ENCODE measurements at regions not wholly inside any gene's neighbourhood (a gene's known extent, or its start where the extent isn't known, plus 50 kb on each side); places are given as distances from the start of the nearest gene placed in this dataset.

- H3K27ac ChIP-seq: no peak overlapping the region
- H3K27me3 ChIP-seq (replicated peaks; ENCODE audit: insufficient read depth): peaks cover 12% of the 10 kb centered on the region
- DNase-seq (ENCODE audit: low spot score): no peak
- H3K9me3 ChIP-seq: no peaks in the 10 kb centered on the region
- no peaks in the 10 kb centered on the region for H3K36me3 ChIP-seq
- intact Hi-C loops (cut with DNase I): no loop called here
- H3K4me3 ChIP-seq: no peak overlapping the region
- no peaks in the 10 kb centered on the region for H3K4me1 ChIP-seq (replicated peaks)
- TF ChIP-seq POLR2AphosphoS5 (IDR thresholded peaks at IDR 0.05) (no peak), CTCF (IDR thresholded peaks at IDR 0.05) (no peak), POLR2A (IDR thresholded peaks at IDR 0.05) (no peak)
- WGBS: 76% methylated on average over 8 of the region's 8 CpGs
Observed at GRCh38 chr16:86044881-86045590, 146.1 kb downstream of the IRF8 start.

- intact Hi-C loops (cut with DNase I): no loop called here
- H3K9me3 ChIP-seq: no peaks in the 10 kb centered on the region
- peaks cover 12% of the 10 kb centered on the region for H3K27me3 ChIP-seq (replicated peaks; ENCODE audit: insufficient read depth)
- TF ChIP-seq POLR2A (IDR thresholded peaks at IDR 0.05): no peak
- no peak for TF ChIP-seq CTCF (IDR thresholded peaks at IDR 0.05)
- TF ChIP-seq POLR2AphosphoS5 (IDR thresholded peaks at IDR 0.05): no peak
- DNase-seq (ENCODE audit: low spot score): no peak
- H3K4me3 ChIP-seq: no peak overlapping the region
- no peaks in the 10 kb centered on the region for H3K4me1 ChIP-seq (replicated peaks)
- H3K27ac ChIP-seq: no peak overlapping the region
- WGBS: 93% methylated on average over 8 of the region's 8 CpGs
- H3K36me3 ChIP-seq: no peaks in the 10 kb centered on the region
Observed at GRCh38 chr16:86045591-86045971, 146.6 kb downstream of the IRF8 start.

DNA sequence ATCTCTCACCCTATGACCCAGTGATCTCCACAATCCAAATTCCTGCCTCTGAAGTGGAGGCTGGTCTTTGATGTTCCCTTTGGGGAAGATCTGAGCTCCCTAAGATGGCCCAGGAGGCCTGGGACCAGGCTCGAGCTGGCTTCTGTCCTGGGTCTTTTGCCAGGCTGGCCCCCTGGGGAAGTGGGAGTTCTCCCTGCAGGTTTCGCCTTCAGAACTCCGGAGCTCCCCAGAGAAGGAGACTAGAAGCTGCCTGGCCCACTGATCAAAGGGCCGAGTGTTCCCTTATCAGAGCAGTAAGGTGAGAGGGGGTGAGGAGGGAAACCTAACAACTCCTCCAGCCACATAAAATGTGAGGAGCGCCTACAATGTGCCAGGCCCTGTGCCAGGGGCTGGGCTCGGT lies 147.1 kb downstream of the IRF8 start:
- no peak for TF ChIP-seq CTCF (IDR thresholded peaks at IDR 0.05)
- no peak for TF ChIP-seq POLR2A (IDR thresholded peaks at IDR 0.05)
- TF ChIP-seq POLR2AphosphoS5 (IDR thresholded peaks at IDR 0.05): no peak
- Histone ChIP-seq H3K9me3 (no peaks in the 10 kb centered on the region), H3K4me1 (replicated peaks) (no peaks in the 10 kb centered on the region), H3K36me3 (no peaks in the 10 kb centered on the region), H3K27me3 (replicated peaks; ENCODE audit: insufficient read depth) (peaks cover 9% of the 10 kb centered on the region), H3K4me3 (no peak overlapping the region), H3K27ac (no peak overlapping the region)
- intact Hi-C loops (cut with DNase I): no loop called here
- 77% methylated on average over 6 of the region's 6 CpGs for WGBS
- DNase-seq (ENCODE audit: low spot score): no peak

- peaks cover 9% of the 10 kb centered on the region for H3K27me3 ChIP-seq (replicated peaks; ENCODE audit: insufficient read depth)
- DNase-seq (ENCODE audit: low spot score): no peak
Observed at GRCh38 chr16:86046667-86047270, 147.8 kb downstream of the IRF8 start.

More at GRCh38 chr16:86046667-86047270, 147.8 kb downstream of the IRF8 start:
- intact Hi-C loops (cut with DNase I): no loop called here
- H3K27ac ChIP-seq: no peak overlapping the region
- H3K9me3 ChIP-seq: no peaks in the 10 kb centered on the region
- 71% methylated on average over 9 of the region's 9 CpGs for WGBS
- no peaks in the 10 kb centered on the region for H3K4me1 ChIP-seq (replicated peaks)
- no peak for TF ChIP-seq POLR2AphosphoS5 (IDR thresholded peaks at IDR 0.05)
- TF ChIP-seq CTCF (IDR thresholded peaks at IDR 0.05): no peak
- no peak for TF ChIP-seq POLR2A (IDR thresholded peaks at IDR 0.05)
- no peaks in the 10 kb centered on the region for H3K36me3 ChIP-seq
- no peak overlapping the region for H3K4me3 ChIP-seq
